LNCAP (cell line): ENCODE measurements at regions not wholly inside any gene's neighbourhood (a gene's known extent, or its start where the extent isn't known, plus 50 kb on each side); places are given as distances from the start of the nearest gene placed in this dataset.

Experiments used
- CTCF ChIP-seq: fragments of 450-650 bp; IDR thresholded peaks from 2 replicates; pipeline ENCODE4 v1.5.1; 2017; ENCODE audit warnings: mild to moderate bottlenecking

GRCh38 chr12:24057920-24058476 lies 108.5 kb upstream of the SOX5 start:
- no peak for TF ChIP-seq CTCF

- TF ChIP-seq CTCF: no peak
Measured at GRCh38 chr12:24055747-24056146, 106.3 kb upstream of the SOX5 start.

DNA sequence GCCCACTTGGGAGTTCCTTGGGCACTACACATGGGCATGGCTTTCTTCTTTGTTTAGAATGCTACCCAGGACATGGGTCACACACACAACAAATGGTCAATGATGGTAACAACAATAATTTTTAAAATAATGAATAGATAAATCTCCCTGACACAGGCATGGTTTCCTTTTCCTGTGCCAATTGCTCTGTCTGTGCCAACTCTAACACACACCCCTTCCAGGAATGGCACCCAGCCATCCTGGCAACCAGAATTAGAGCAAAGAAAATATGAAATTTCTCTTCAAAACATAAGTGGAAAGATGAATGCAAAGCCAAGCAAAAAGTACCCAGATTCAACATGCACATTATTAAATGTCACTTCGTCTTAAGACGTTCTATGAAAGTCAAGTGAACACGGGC lies 104.9 kb upstream of the SOX5 start:
- no peak for TF ChIP-seq CTCF

DNA sequence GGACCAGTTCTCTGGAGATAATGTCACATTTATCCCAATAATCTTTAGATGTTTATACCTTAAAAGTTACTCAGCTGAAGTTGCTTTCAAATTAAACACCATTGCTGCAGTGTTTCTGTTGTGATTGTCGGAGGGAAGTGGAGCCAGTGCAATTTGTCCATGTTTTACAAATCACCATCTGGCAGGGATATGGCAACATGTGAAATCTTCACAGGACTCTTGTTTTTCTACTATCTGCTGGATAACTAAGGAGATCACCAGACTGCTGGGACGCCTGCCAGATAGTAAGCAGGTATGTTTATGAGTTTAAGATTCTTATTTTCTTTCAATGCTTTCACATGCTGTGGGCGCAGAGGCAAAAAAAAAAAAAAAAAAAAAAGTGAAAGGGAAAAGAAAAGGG lies 100.3 kb upstream of the SOX5 start:
- no peak for TF ChIP-seq CTCF

DNA sequence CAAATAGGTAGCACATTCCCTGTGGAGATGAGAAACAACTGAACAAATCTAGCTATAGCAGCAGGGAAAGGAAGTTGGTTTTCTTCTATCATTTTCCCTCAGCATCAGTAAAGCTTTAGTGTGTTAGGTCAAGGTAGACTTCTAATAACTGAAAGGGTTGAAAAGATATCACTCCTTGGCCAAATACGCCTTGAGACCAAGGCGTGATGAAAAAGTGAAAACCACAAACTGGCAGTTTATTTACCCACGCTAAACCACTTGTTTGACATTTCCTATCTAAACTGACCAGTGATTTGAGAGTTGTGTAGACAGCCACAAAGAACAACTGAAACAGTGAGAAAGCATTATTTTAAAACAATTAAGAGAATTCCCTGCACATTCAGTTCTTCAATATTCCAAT lies 99.6 kb upstream of the SOX5 start:
- no peak for TF ChIP-seq CTCF

DNA sequence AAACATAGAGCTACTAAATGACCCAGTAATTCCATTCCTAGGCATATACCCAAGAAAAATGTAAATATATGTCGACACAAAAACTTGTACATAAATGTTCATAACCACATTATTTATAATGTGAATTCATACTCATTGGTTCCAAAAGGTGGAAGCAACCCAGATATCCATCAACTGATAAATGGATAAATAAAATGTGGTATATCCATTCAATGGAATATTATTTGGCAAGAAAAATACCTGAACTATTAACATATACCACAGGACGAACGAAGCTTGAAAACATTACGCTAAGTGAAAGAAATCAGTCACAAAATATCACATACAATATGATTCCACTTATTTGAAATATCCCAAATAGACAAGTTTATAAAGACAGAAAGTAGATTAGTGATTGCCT lies 99.0 kb upstream of the SOX5 start:
- no peak for TF ChIP-seq CTCF

DNA sequence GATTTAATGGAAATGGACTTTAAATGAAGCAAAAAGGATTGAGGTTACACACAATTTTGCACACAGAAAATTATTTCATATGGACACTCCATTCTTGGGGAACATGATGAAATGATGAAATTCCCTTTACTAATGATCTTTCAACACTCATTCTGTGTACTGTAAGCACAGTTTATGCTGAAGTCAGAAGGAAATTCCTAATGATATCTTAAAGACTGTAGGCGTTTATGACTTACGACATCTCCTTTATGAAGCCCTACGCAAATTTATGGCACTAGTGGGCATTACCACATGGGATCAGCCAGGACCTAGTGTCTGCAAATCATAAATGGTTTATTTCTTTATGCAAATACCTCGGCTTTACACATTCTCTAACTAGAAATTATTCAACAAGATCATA lies 97.9 kb upstream of the SOX5 start:
- no peak for TF ChIP-seq CTCF

- TF ChIP-seq CTCF: no peak
Measured at GRCh38 chr12:24045816-24046257, 96.4 kb upstream of the SOX5 start.
